ENCODE measurements at regions not wholly inside any gene's neighbourhood (a gene's known extent, or its start where the extent isn't known, plus 50 kb on each side); places are given as distances from the start of the nearest gene placed in this dataset.

- POLR2A ChIA-PET = no interaction called here
- Mint-ChIP-seq H3K27me3 (no peaks in the 10 kb centered on the region), H3K27ac (no peak overlapping the region), H3K9me3 (no peaks in the 10 kb centered on the region), H3K4me3 (no peak overlapping the region), H3K36me3 (ENCODE audit: low read depth) (no peaks in the 10 kb centered on the region), H3K4me1 (no peaks in the 10 kb centered on the region)
- TF ChIP-seq CTCF (IDR thresholded peaks at IDR 0.05) = no peak
- intact Hi-C loops (cut with micrococcal nuclease) = no loop called here
- ATAC-seq (ENCODE audit: low read depth) = no peak
- no peak for DNase-seq
- CTCF ChIA-PET = no interaction called here
Measured at GRCh38 chr13:72567566-72567965, 159.9 kb downstream of the MZT1 start.

GRCh38 chr13:72566526-72566925, 160.9 kb downstream of the MZT1 start:
- intact Hi-C loops (cut with micrococcal nuclease) = no loop called here
- ChIA-PET POLR2A (no interaction called here), CTCF (no interaction called here)
- Mint-ChIP-seq H3K4me1 (no peaks in the 10 kb centered on the region), H3K9me3 (no peaks in the 10 kb centered on the region), H3K4me3 (no peak overlapping the region), H3K27ac (no peak overlapping the region), H3K36me3 (ENCODE audit: low read depth) (no peaks in the 10 kb centered on the region), H3K27me3 (no peaks in the 10 kb centered on the region)
- ATAC-seq (ENCODE audit: low read depth) = no peak
- no peak for TF ChIP-seq CTCF (IDR thresholded peaks at IDR 0.05)
- no peak for DNase-seq

GRCh38 chr13:72565893-72566292, 161.5 kb downstream of the MZT1 start:
- POLR2A ChIA-PET = no interaction called here
- no peaks in the 10 kb centered on the region for H3K27me3 Mint-ChIP-seq
- H3K27ac Mint-ChIP-seq = no peak overlapping the region
- H3K36me3 Mint-ChIP-seq (ENCODE audit: low read depth) = no peaks in the 10 kb centered on the region
- H3K9me3 Mint-ChIP-seq = no peaks in the 10 kb centered on the region
- intact Hi-C loops (cut with micrococcal nuclease) = no loop called here
- no peak overlapping the region for H3K4me3 Mint-ChIP-seq
- CTCF ChIA-PET = no interaction called here
- no peak for ATAC-seq (ENCODE audit: low read depth)
- DNase-seq = no peak
- no peak for TF ChIP-seq CTCF (IDR thresholded peaks at IDR 0.05)
- H3K4me1 Mint-ChIP-seq = no peaks in the 10 kb centered on the region

- no peaks in the 10 kb centered on the region for H3K4me1 Mint-ChIP-seq
- no peak for ATAC-seq (ENCODE audit: low read depth)
- POLR2A ChIA-PET = no interaction called here
Measured at GRCh38 chr13:72562686-72563085, 164.7 kb downstream of the MZT1 start.

GRCh38 chr13:72561791-72562190, 165.6 kb downstream of the MZT1 start:
- POLR2A ChIA-PET = no interaction called here
- DNase-seq = no peak
- no peak for ATAC-seq (ENCODE audit: low read depth)
- Mint-ChIP-seq H3K4me1 (no peaks in the 10 kb centered on the region), H3K27me3 (no peaks in the 10 kb centered on the region), H3K4me3 (no peak overlapping the region), H3K9me3 (no peaks in the 10 kb centered on the region), H3K36me3 (ENCODE audit: low read depth) (no peaks in the 10 kb centered on the region), H3K27ac (no peak overlapping the region)
- intact Hi-C loops (cut with micrococcal nuclease) = no loop called here
- TF ChIP-seq CTCF (IDR thresholded peaks at IDR 0.05) = no peak
- CTCF ChIA-PET = no interaction called here

More at GRCh38 chr13:72562686-72563085, 164.7 kb downstream of the MZT1 start:
- Mint-ChIP-seq H3K9me3 (no peaks in the 10 kb centered on the region), H3K36me3 (ENCODE audit: low read depth) (no peaks in the 10 kb centered on the region), H3K4me3 (no peak overlapping the region), H3K27me3 (no peaks in the 10 kb centered on the region), H3K27ac (no peak overlapping the region)
- DNase-seq = no peak
- TF ChIP-seq CTCF (IDR thresholded peaks at IDR 0.05) = no peak
- CTCF ChIA-PET = no interaction called here
- intact Hi-C loops (cut with micrococcal nuclease) = no loop called here

Data from activated B cell treated with CpG ODN at 0.5 μM for 24 hours (primary cell).